Stimulated activated effector memory CD8-positive, alpha-beta T cell treated with anti-CD3 and anti-CD28 coated beads, Interleukin-12 subunit alpha, Interleukin-12 subunit beta, amount 100 ng/mL, for 72 hours (primary cell): ENCODE measurements at regions not wholly inside any gene's neighbourhood (a gene's known extent, or its start where the extent isn't known, plus 50 kb on each side); places are given as distances from the start of the nearest gene placed in this dataset.
"Not testable (repeated sequence)": the region's sequence is repeated elsewhere in the genome, so short reads cannot be mapped to it uniquely, and the experiment has no call there.

Source experiments
- ATAC-seq: fragments of 150-1000 bp; cut with Tn5 transposase; 2 replicates; pipeline ENCODE4 v1.10.0; 2021
- DNase-seq, 2 donors: peaks; one replicate each; pipeline ENCODE4 v3.0.0; 2021 to 2022; ENCODE audit warnings: low spot score in 2 of 2
- H3K27ac Mint-ChIP-seq: one replicate; pipeline ENCODE4 v1.8.0; 2022; ENCODE audit warnings: mild to moderate bottlenecking, mixed read lengths
- H3K36me3 Mint-ChIP-seq: one replicate; pipeline ENCODE4 v1.8.0; 2022; ENCODE audit warnings: mild to moderate bottlenecking, mixed read lengths
- H3K4me1 Mint-ChIP-seq: one replicate; pipeline ENCODE4 v1.8.0; 2022; ENCODE audit warnings: mixed read lengths
- H3K4me3 Mint-ChIP-seq: one replicate; pipeline ENCODE4 v1.8.0; 2022; ENCODE audit warnings: mild to moderate bottlenecking, mixed read lengths
- H3K9me3 Mint-ChIP-seq: one replicate; pipeline ENCODE4 v1.8.0; 2022; ENCODE audit warnings: mixed read lengths

GRCh38 chr3:176160997-176161396, 1036.3 kb downstream of the TBL1XR1 start:
- no peak overlapping the region for H3K27ac Mint-ChIP-seq
- H3K4me3 Mint-ChIP-seq, result no peak overlapping the region
- peaks cover 19% of the 10 kb centered on the region for H3K9me3 Mint-ChIP-seq
- H3K36me3 Mint-ChIP-seq, result no peaks in the 10 kb centered on the region
- DNase-seq (no peak), ATAC-seq (no peak)
- no peaks in the 10 kb centered on the region for H3K4me1 Mint-ChIP-seq

- Mint-ChIP-seq H3K4me1 (no peaks in the 10 kb centered on the region), H3K4me3 (no peak overlapping the region), H3K9me3 (peaks cover 19% of the 10 kb centered on the region), H3K27ac (no peak overlapping the region), H3K36me3 (no peaks in the 10 kb centered on the region)
- ATAC-seq (no peak), DNase-seq (no peak)
These were observed 1037.5 kb downstream of the TBL1XR1 start for GRCh38 chr3:176159796-176160195.

GRCh38 chr3:176155012-176155411, 1042.3 kb downstream of the TBL1XR1 start:
- Mint-ChIP-seq H3K9me3 (peaks cover 9% of the 10 kb centered on the region), H3K27ac (no peak overlapping the region), H3K4me1 (no peaks in the 10 kb centered on the region), H3K36me3 (no peaks in the 10 kb centered on the region), H3K4me3 (no peak overlapping the region)
- DNase-seq, result no peak
- no peak for ATAC-seq

GRCh38 chr3:176149567-176149966, 1047.7 kb downstream of the TBL1XR1 start:
- no peak for ATAC-seq
- Mint-ChIP-seq H3K4me3 (no peak overlapping the region), H3K9me3 (peaks cover 6% of the 10 kb centered on the region), H3K27ac (no peak overlapping the region), H3K4me1 (no peaks in the 10 kb centered on the region), H3K36me3 (no peaks in the 10 kb centered on the region)
- DNase-seq, result no peak

- DNase-seq (no peak), ATAC-seq (no peak)
- Mint-ChIP-seq H3K27ac (no peak overlapping the region), H3K9me3 (peaks cover 11% of the 10 kb centered on the region), H3K4me3 (no peak overlapping the region), H3K4me1 (no peaks in the 10 kb centered on the region), H3K36me3 (no peaks in the 10 kb centered on the region)
These were observed 1050.0 kb downstream of the TBL1XR1 start for GRCh38 chr3:176147251-176147650.

- Mint-ChIP-seq H3K36me3 (no peaks in the 10 kb centered on the region), H3K4me1 (no peaks in the 10 kb centered on the region), H3K4me3 (no peak overlapping the region), H3K9me3 (peaks cover 22% of the 10 kb centered on the region), H3K27ac (no peak overlapping the region)
- no peak for ATAC-seq
- DNase-seq, result no peak
These were observed 1055.4 kb downstream of the TBL1XR1 start for GRCh38 chr3:176141837-176142236.

GRCh38 chr3:176120507-176120906, 1076.8 kb downstream of the TBL1XR1 start:
- no peak overlapping the region for H3K4me3 Mint-ChIP-seq
- ATAC-seq (no peak), DNase-seq (no peak)
- no peak overlapping the region for H3K27ac Mint-ChIP-seq
- H3K36me3 Mint-ChIP-seq, result no peaks in the 10 kb centered on the region
- H3K9me3 Mint-ChIP-seq, result peaks cover 14% of the 10 kb centered on the region
- no peaks in the 10 kb centered on the region for H3K4me1 Mint-ChIP-seq

- H3K36me3 Mint-ChIP-seq, result no peaks in the 10 kb centered on the region
- H3K27ac Mint-ChIP-seq, result no peak overlapping the region
- H3K9me3 Mint-ChIP-seq, result peaks cover 15% of the 10 kb centered on the region
- H3K4me1 Mint-ChIP-seq, result no peaks in the 10 kb centered on the region
- ATAC-seq (no peak), DNase-seq (no peak)
- no peak overlapping the region for H3K4me3 Mint-ChIP-seq
These were observed 1077.5 kb downstream of the TBL1XR1 start for GRCh38 chr3:176119826-176120225.

- no peaks in the 10 kb centered on the region for H3K4me1 Mint-ChIP-seq
These were observed 1090.9 kb downstream of the TBL1XR1 start for GRCh38 chr3:176106380-176106779.

GRCh38 chr3:176097027-176097426, 1100.3 kb downstream of the TBL1XR1 start:
- no peaks in the 10 kb centered on the region for H3K4me1 Mint-ChIP-seq
- no peak overlapping the region for H3K4me3 Mint-ChIP-seq
- H3K9me3 Mint-ChIP-seq, result peaks cover 19% of the 10 kb centered on the region

More at GRCh38 chr3:176106380-176106779, 1090.9 kb downstream of the TBL1XR1 start:
- Mint-ChIP-seq H3K36me3 (no peaks in the 10 kb centered on the region), H3K4me3 (no peak overlapping the region), H3K9me3 (peaks cover 12% of the 10 kb centered on the region), H3K27ac (no peak overlapping the region)
- DNase-seq (no peak), ATAC-seq (no peak)

GRCh38 chr3:176093892-176094291, 1103.4 kb downstream of the TBL1XR1 start:
- H3K4me1 Mint-ChIP-seq, H3K27ac Mint-ChIP-seq, DNase-seq, H3K4me3 Mint-ChIP-seq, ATAC-seq, H3K36me3 Mint-ChIP-seq: not testable (repeated sequence)
- H3K9me3 Mint-ChIP-seq, result peaks cover 14% of the 10 kb centered on the region

More at GRCh38 chr3:176097027-176097426, 1100.3 kb downstream of the TBL1XR1 start:
- no peak for ATAC-seq
- DNase-seq, result no peak
- H3K27ac Mint-ChIP-seq, result no peak overlapping the region
- H3K36me3 Mint-ChIP-seq, result no peaks in the 10 kb centered on the region

GRCh38 chr3:176090727-176091126, 1106.6 kb downstream of the TBL1XR1 start:
- Mint-ChIP-seq H3K9me3 (peaks cover 19% of the 10 kb centered on the region), H3K4me1 (no peaks in the 10 kb centered on the region), H3K4me3 (no peak overlapping the region), H3K27ac (no peak overlapping the region), H3K36me3 (no peaks in the 10 kb centered on the region)
- no peak for ATAC-seq
- no peak for DNase-seq

GRCh38 chr3:176088962-176089383, 1108.3 kb downstream of the TBL1XR1 start:
- ATAC-seq, result no peak
- Mint-ChIP-seq H3K4me1 (no peaks in the 10 kb centered on the region), H3K36me3 (no peaks in the 10 kb centered on the region)

GRCh38 chr3:176087066-176087697, 1110.1 kb downstream of the TBL1XR1 start:
- no peak overlapping the region for H3K27ac Mint-ChIP-seq
- no peaks in the 10 kb centered on the region for H3K4me1 Mint-ChIP-seq
- no peak for ATAC-seq
- H3K4me3 Mint-ChIP-seq, result no peak overlapping the region
- DNase-seq, result no peak
- peaks cover 11% of the 10 kb centered on the region for H3K9me3 Mint-ChIP-seq
- no peaks in the 10 kb centered on the region for H3K36me3 Mint-ChIP-seq

More at GRCh38 chr3:176088962-176089383, 1108.3 kb downstream of the TBL1XR1 start:
- Mint-ChIP-seq H3K9me3 (peaks cover 12% of the 10 kb centered on the region), H3K4me3 (no peak overlapping the region), H3K27ac (no peak overlapping the region)
- DNase-seq, result no peak

- Mint-ChIP-seq H3K9me3 (peaks cover 15% of the 10 kb centered on the region), H3K36me3 (no peaks in the 10 kb centered on the region), H3K4me1 (no peaks in the 10 kb centered on the region), H3K4me3 (no peak overlapping the region), H3K27ac (no peak overlapping the region)
- DNase-seq, result no peak
- no peak for ATAC-seq
These were observed 1117.5 kb downstream of the TBL1XR1 start for GRCh38 chr3:176079785-176080184.

- Mint-ChIP-seq H3K4me3 (no peak overlapping the region), H3K4me1 (no peaks in the 10 kb centered on the region), H3K9me3 (peaks cover 15% of the 10 kb centered on the region), H3K27ac (no peak overlapping the region), H3K36me3 (no peaks in the 10 kb centered on the region)
- DNase-seq (no peak), ATAC-seq (no peak)
These were observed 1118.4 kb downstream of the TBL1XR1 start for GRCh38 chr3:176078906-176079305.
